Body of pancreas (tissue), 4 donors: ENCODE measurements at regions not wholly inside any gene's neighbourhood (a gene's known extent, or its start where the extent isn't known, plus 50 kb on each side); places are given as distances from the start of the nearest gene placed in this dataset.

Experiments
- ATAC-seq: fragments of 150-250 bp; one replicate; pipeline ENCODE4 v1.9.1; 2016
- DNase-seq, 4 donors: peaks; one replicate each; pipeline ENCODE4 v3.0.0-alpha.2; 2019
- H3K27ac ChIP-seq, 4 donors: fragments of 200-600 bp; sonication (generic); 1 replicate in 3 of 4; 2 replicates in 1 of 4; pipeline versions ENCODE4 v1.5.1 to v1.6.1; 2016 to 2019; ENCODE audit warnings: mild to moderate bottlenecking in 1 of 4, mixed read lengths in 1 of 4, moderate library complexity in 1 of 4
- H3K27me3 ChIP-seq, 2 donors: fragments of 200-600 bp; sonication (generic); one replicate each; pipeline ENCODE4 v1.6.0; 2016; ENCODE audit warnings: mild to moderate bottlenecking in 1 of 2
- H3K36me3 ChIP-seq, 2 donors: fragments of 200-600 bp; sonication (generic); replicated peaks in 1 of 2; 2 replicates each; pipeline ENCODE4 v1.5.1; 2016; ENCODE audit warnings: low read depth in 2 of 2; ENCODE audit not compliant: insufficient read depth in 1 of 2
- H3K4me1 ChIP-seq: fragments of 200-600 bp; sonication (generic); one replicate; pipeline ENCODE4 v1.6.0; 2016
- H3K4me3 ChIP-seq, 2 donors: fragments of 200-600 bp; sonication (generic); 1 replicate in 1 of 2; 2 replicates in 1 of 2; pipeline ENCODE4 v1.5.1; 2016 to 2019
- H3K9me3 ChIP-seq, 3 donors: fragments of 200-600 bp; sonication (generic); 1 replicate in 2 of 3; 2 replicates in 1 of 3; pipeline ENCODE4 v1.5.1; 2016
- CTCF ChIP-seq, 7 experiments: fragments of 450-650 bp in 4 of 7; fragments of 200-600 bp in 3 of 7; sonication (generic) in 3 of 7; IDR thresholded peaks; one replicate each; pipeline ENCODE4 v1.5.1; 2016 to 2019; ENCODE audit warnings: antibody characterized with exemption in 7 of 7
- POLR2A ChIP-seq, 3 donors: fragments of 450-650 bp; IDR thresholded peaks; one replicate each; pipeline ENCODE4 v1.6.1; 2016; ENCODE audit warnings: antibody characterized with exemption in 3 of 3, mild to moderate bottlenecking in 2 of 3
- WGBS, 2 donors: methylation state at CpG; one replicate each; pipeline ENCODE4 v1.1.5; 2017; 5-methylcytosine and 5-hydroxymethylcytosine counted together
- intact Hi-C: fragments of 100-400 bp; cut with DNase I; formaldehyde crosslinking; loops from one replicate; pipeline ENCODE4 v1.15.1; 2023

- intact Hi-C loops: no loop called here
- no peak overlapping the region for H3K27ac ChIP-seq
- ATAC-seq: no peak
- no peaks in the 10 kb centered on the region for H3K27me3 ChIP-seq
- H3K36me3 ChIP-seq: no peaks in the 10 kb centered on the region
- no peaks in the 10 kb centered on the region for H3K9me3 ChIP-seq
- H3K4me1 ChIP-seq: no peaks in the 10 kb centered on the region
- TF ChIP-seq POLR2A (IDR thresholded peaks at IDR 0.05) (no peak), CTCF (IDR thresholded peaks at IDR 0.05) (no peak)
- 62 to 65% methylated on average over 6 of the region's 6 CpGs for WGBS, 2 donors
- DNase-seq: no peak
- no peak overlapping the region for H3K4me3 ChIP-seq
Measured at GRCh38 chr12:42933461-42934081, 344.0 kb upstream of the PRICKLE1 start.

GRCh38 chr12:42932936-42933335 is 343.4 kb upstream of the PRICKLE1 start:
- 72 to 81% methylated on average over 5 of the region's 5 CpGs for WGBS, 2 donors

GRCh38 chr12:42926232-42926631 is 336.7 kb upstream of the PRICKLE1 start:
- no peak for ATAC-seq

More at GRCh38 chr12:42932936-42933335, 343.4 kb upstream of the PRICKLE1 start:
- TF ChIP-seq POLR2A (IDR thresholded peaks at IDR 0.05) (no peak), CTCF (IDR thresholded peaks at IDR 0.05) (no peak)
- Histone ChIP-seq H3K27ac (no peak overlapping the region), H3K4me1 (no peaks in the 10 kb centered on the region), H3K27me3 (no peaks in the 10 kb centered on the region), H3K4me3 (no peak overlapping the region), H3K9me3 (no peaks in the 10 kb centered on the region), H3K36me3 (no peaks in the 10 kb centered on the region)
- DNase-seq: no peak
- no peak for ATAC-seq
- intact Hi-C loops: no loop called here

GRCh38 chr12:42924482-42924881 is 334.9 kb upstream of the PRICKLE1 start:
- ATAC-seq: no peak
- H3K9me3 ChIP-seq: no peaks in the 10 kb centered on the region
- TF ChIP-seq CTCF (IDR thresholded peaks at IDR 0.05): no peak
- TF ChIP-seq POLR2A (IDR thresholded peaks at IDR 0.05): no peak
- H3K27me3 ChIP-seq: no peaks in the 10 kb centered on the region
- H3K4me3 ChIP-seq: no peak overlapping the region
- 77 to 90% methylated on average over 1 of the region's 1 CpG for WGBS, 2 donors
- H3K27ac ChIP-seq: no peak overlapping the region
- H3K36me3 ChIP-seq: no peaks in the 10 kb centered on the region
- peaks cover 18% of the 10 kb centered on the region for H3K4me1 ChIP-seq
- no peak for DNase-seq
- intact Hi-C loops: no loop called here

More at GRCh38 chr12:42926232-42926631, 336.7 kb upstream of the PRICKLE1 start:
- H3K9me3 ChIP-seq: no peaks in the 10 kb centered on the region
- H3K36me3 ChIP-seq: no peaks in the 10 kb centered on the region
- intact Hi-C loops: no loop called here
- no peak overlapping the region for H3K4me3 ChIP-seq
- H3K4me1 ChIP-seq: peaks cover 14% of the 10 kb centered on the region
- TF ChIP-seq CTCF (IDR thresholded peaks at IDR 0.05) (no peak), POLR2A (IDR thresholded peaks at IDR 0.05) (no peak)
- H3K27me3 ChIP-seq: no peaks in the 10 kb centered on the region
- DNase-seq: no peak
- H3K27ac ChIP-seq: no peak overlapping the region

GRCh38 chr12:42923583-42923982 is 334.0 kb upstream of the PRICKLE1 start:
- DNase-seq: no peak
- H3K36me3 ChIP-seq: no peaks in the 10 kb centered on the region
- TF ChIP-seq CTCF (IDR thresholded peaks at IDR 0.05) (no peak), POLR2A (IDR thresholded peaks at IDR 0.05) (no peak)
- peaks cover 18% of the 10 kb centered on the region for H3K4me1 ChIP-seq
- intact Hi-C loops: no loop called here
- H3K4me3 ChIP-seq: no peak overlapping the region
- H3K27me3 ChIP-seq: no peaks in the 10 kb centered on the region
- ATAC-seq: no peak
- no peaks in the 10 kb centered on the region for H3K9me3 ChIP-seq
- no peak overlapping the region for H3K27ac ChIP-seq
